CD8-positive, alpha-beta memory T cell (primary cell): ENCODE measurements at regions not wholly inside any gene's neighbourhood (a gene's known extent, or its start where the extent isn't known, plus 50 kb on each side); places are given as distances from the start of the nearest gene placed in this dataset.

ENCODE experiments used
- CTCF ChIA-PET: fragments of 350-600 bp; sonication (Branson Sonifier 250); formaldehyde crosslinking; loops from one replicate; lab custom pipeline; 2021; ENCODE audit warnings: antibody characterized with exemption; lab: Charles Lee
- POLR2A ChIA-PET: fragments of 350-600 bp; sonication (Branson Sonifier 250); formaldehyde crosslinking; loops from one replicate; lab custom pipeline; 2021; ENCODE audit warnings: antibody characterized with exemption; lab: Charles Lee
- DNase-seq, 5 donors: peaks; one replicate each; pipeline versions ENCODE4 v3.0.0 to v3.0.0-alpha.2; 2020 to 2022; ENCODE audit warnings: mixed read lengths in 1 of 5
- H3K27ac ChIP-seq: one replicate; pipeline ENCODE4 v1.7.0; 2013; ENCODE audit warnings: low read depth, mild to moderate bottlenecking, low read length, moderate library complexity
- H3K27me3 ChIP-seq: 2 replicates; pipeline ENCODE4 v1.7.0; 2013; ENCODE audit warnings: low read length, mild to moderate bottlenecking; ENCODE audit not compliant: insufficient read depth, poor library complexity, severe bottlenecking
- H3K36me3 ChIP-seq: 2 replicates; pipeline ENCODE4 v1.7.0; 2013; ENCODE audit warnings: mild to moderate bottlenecking, low read length, moderate library complexity; ENCODE audit not compliant: insufficient read depth
- H3K4me1 ChIP-seq: 2 replicates; pipeline ENCODE4 v1.7.0; 2013; ENCODE audit warnings: mild to moderate bottlenecking, low read length, moderate library complexity; ENCODE audit not compliant: insufficient read depth
- H3K4me3 ChIP-seq: 2 replicates; pipeline ENCODE4 v1.7.0; 2013; ENCODE audit warnings: mild to moderate bottlenecking, low read length
- H3K9me3 ChIP-seq: 2 replicates; pipeline ENCODE4 v1.7.0; 2013; ENCODE audit warnings: mild to moderate bottlenecking, low read length
- H3K27ac Mint-ChIP-seq, 8 donors: one replicate each; pipeline ENCODE4 v1.8.0; 2020 to 2021; ENCODE audit warnings: mixed read lengths in 8 of 8, mild to moderate bottlenecking in 6 of 8, inconsistent platforms in 3 of 8, moderate library complexity in 3 of 8
- H3K27me3 Mint-ChIP-seq, 2 donors: one replicate each; pipeline ENCODE4 v1.8.0; 2020 to 2021; ENCODE audit warnings: mixed read lengths in 2 of 2, mild to moderate bottlenecking in 1 of 2, moderate library complexity in 1 of 2
- H3K36me3 Mint-ChIP-seq, 3 donors: one replicate each; pipeline ENCODE4 v1.8.0; 2020 to 2021; ENCODE audit warnings: mixed read lengths in 3 of 3, inconsistent platforms in 1 of 3, mild to moderate bottlenecking in 1 of 3
- H3K4me1 Mint-ChIP-seq, 3 donors: one replicate each; pipeline ENCODE4 v1.8.0; 2020 to 2021; ENCODE audit warnings: mixed read lengths in 3 of 3, inconsistent platforms in 1 of 3, mild to moderate bottlenecking in 1 of 3
- H3K4me3 Mint-ChIP-seq, 7 donors: one replicate each; pipeline ENCODE4 v1.8.0; 2020 to 2021; ENCODE audit warnings: mixed read lengths in 7 of 7, mild to moderate bottlenecking in 6 of 7, moderate library complexity in 4 of 7, inconsistent platforms in 2 of 7
- H3K9me3 Mint-ChIP-seq, 5 donors: one replicate each; pipeline ENCODE4 v1.8.0; 2020 to 2022; ENCODE audit warnings: mixed read lengths in 5 of 5, mild to moderate bottlenecking in 3 of 5, moderate library complexity in 2 of 5, inconsistent platforms in 1 of 5

DNA sequence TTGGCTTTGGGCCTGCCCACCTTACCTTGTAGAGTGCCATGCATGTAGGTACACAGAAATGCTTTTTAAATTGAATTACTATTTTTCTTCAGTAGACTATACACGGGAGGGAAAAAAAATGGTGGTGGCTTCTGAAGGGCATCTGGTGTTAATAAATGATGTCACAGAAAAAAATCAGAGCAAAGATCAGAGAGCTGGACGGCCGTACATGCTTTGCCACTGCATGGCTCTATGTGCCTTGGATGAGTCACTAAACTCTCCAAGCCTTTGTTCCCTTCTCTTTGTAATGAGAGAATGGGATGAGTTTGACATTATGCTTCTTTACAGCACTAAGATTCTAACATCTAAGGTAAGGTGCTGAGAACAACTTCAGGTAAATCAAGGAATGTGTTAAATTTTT lies 376.4 kb upstream of the DDHD1 start:
- POLR2A ChIA-PET = no interaction called here
- Mint-ChIP-seq H3K4me3 (no peak overlapping the region), H3K27me3 (no peaks in the 10 kb centered on the region), H3K9me3 (peaks cover 0 to 7% (median 0%) of the 10 kb centered on the region in 5 donors), H3K4me1 (no peaks in the 10 kb centered on the region), H3K36me3 (peaks cover 0 to 17% (median 1%) of the 10 kb centered on the region in 3 donors), H3K27ac (no peak overlapping the region)
- Histone ChIP-seq H3K4me1 (no peaks in the 10 kb centered on the region), H3K9me3 (no peaks in the 10 kb centered on the region), H3K27me3 (no peaks in the 10 kb centered on the region), H3K27ac (no peak overlapping the region), H3K36me3 (no peaks in the 10 kb centered on the region), H3K4me3 (no peak overlapping the region)
- CTCF ChIA-PET = no interaction called here
- no peak for DNase-seq

DNA sequence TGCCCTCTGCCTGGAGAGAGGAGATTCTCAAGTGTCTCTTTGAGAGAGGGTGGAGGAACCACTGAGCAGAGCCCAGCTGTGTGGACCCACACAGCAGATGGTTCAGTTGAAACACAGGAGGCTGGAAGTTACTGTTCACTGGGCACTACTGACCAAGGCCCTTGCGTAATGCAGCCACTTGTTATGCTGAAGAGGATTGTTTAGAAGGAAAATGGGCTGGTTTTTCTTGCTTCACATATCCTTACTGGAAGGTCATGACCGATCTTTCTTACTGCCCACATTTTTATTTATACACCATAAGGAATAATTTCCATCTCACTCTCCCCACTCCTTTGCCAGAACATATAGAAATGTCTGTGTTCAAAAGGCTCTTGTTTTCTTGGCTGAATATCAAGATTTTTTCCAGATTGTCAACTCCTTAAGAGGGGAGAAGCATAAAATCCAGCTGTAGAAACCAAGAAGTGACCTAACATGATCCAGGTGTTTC lies 375.1 kb upstream of the DDHD1 start:
- no peak for DNase-seq
- ChIA-PET POLR2A (no interaction called here), CTCF (no interaction called here)
- Histone ChIP-seq H3K4me3 (no peak overlapping the region), H3K36me3 (no peaks in the 10 kb centered on the region), H3K4me1 (no peaks in the 10 kb centered on the region), H3K27me3 (no peaks in the 10 kb centered on the region), H3K9me3 (no peaks in the 10 kb centered on the region), H3K27ac (no peak overlapping the region)
- H3K9me3 Mint-ChIP-seq = peaks cover 0 to 7% (median 2%) of the 10 kb centered on the region in 5 donors
- H3K27ac Mint-ChIP-seq = no peak overlapping the region
- H3K36me3 Mint-ChIP-seq = peaks cover 0 to 17% (median 1%) of the 10 kb centered on the region in 3 donors
- no peaks in the 10 kb centered on the region for H3K4me1 Mint-ChIP-seq
- H3K4me3 Mint-ChIP-seq = no peak overlapping the region
- H3K27me3 Mint-ChIP-seq = no peaks in the 10 kb centered on the region

DNA sequence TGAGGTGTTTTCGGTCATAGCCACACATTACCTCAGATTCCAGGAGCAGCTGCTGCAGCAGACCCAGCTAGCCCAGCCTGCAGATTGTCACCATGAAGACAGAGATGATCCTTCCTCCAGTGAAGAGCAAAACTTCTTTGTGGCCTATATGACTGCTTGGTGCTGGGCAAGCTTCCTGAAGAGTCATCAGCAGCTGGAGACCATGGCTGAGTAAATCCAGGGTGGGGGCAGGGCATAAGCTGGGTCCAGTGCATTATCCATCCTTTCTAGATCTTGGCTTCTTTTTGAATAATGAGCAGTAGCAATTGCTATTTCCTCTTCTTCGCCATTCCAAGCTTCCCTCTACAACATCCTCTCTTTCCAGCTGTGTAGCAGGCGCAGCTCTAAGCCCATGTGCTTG lies 373.1 kb upstream of the DDHD1 start:
- Histone ChIP-seq H3K27ac (no peak overlapping the region), H3K4me1 (no peaks in the 10 kb centered on the region), H3K4me3 (no peak overlapping the region), H3K27me3 (no peaks in the 10 kb centered on the region), H3K9me3 (no peaks in the 10 kb centered on the region), H3K36me3 (no peaks in the 10 kb centered on the region)
- H3K27me3 Mint-ChIP-seq = peaks cover 0 to 1% of the 10 kb centered on the region in 2 donors
- H3K36me3 Mint-ChIP-seq = peaks cover 0 to 26% (median 1%) of the 10 kb centered on the region in 3 donors
- no peaks in the 10 kb centered on the region for H3K4me1 Mint-ChIP-seq
- POLR2A ChIA-PET = no interaction called here
- no peak for DNase-seq
- H3K27ac Mint-ChIP-seq = no peak overlapping the region
- H3K9me3 Mint-ChIP-seq = peaks cover 6 to 12% (median 7%) of the 10 kb centered on the region in 5 donors
- CTCF ChIA-PET = no interaction called here
- H3K4me3 Mint-ChIP-seq = no peak overlapping the region

DNA sequence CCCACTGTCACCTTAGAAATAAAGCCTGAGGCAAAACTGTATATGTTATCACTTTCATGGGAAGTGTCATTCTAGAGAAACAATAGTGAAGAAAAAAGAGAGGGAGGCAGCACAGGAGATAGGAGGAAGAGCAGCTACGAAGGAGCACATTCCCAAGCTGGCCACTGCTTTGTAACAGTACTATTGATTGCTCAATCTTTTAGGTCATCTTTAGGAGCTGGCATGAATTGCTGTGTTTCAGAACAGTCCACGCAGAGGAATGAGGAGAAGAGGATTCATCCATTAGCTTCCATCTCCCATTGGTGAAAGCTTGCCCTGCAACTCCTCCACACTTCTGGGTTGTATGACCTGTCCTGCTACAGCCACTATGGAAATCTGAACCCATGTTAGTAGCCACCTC lies 372.5 kb upstream of the DDHD1 start:
- Mint-ChIP-seq H3K4me3 (no peak overlapping the region), H3K27ac (no peak overlapping the region), H3K27me3 (peaks cover 0 to 1% of the 10 kb centered on the region in 2 donors), H3K9me3 (peaks cover 6 to 17% (median 7%) of the 10 kb centered on the region in 5 donors), H3K4me1 (no peaks in the 10 kb centered on the region), H3K36me3 (peaks cover 0 to 30% (median 0%) of the 10 kb centered on the region in 3 donors)
- H3K27ac ChIP-seq = no peak overlapping the region
- no peaks in the 10 kb centered on the region for H3K9me3 ChIP-seq
- no peaks in the 10 kb centered on the region for H3K36me3 ChIP-seq
- no peak for DNase-seq
- no peak overlapping the region for H3K4me3 ChIP-seq
- POLR2A ChIA-PET = no interaction called here
- no peaks in the 10 kb centered on the region for H3K27me3 ChIP-seq
- CTCF ChIA-PET = no interaction called here
- no peaks in the 10 kb centered on the region for H3K4me1 ChIP-seq

DNA sequence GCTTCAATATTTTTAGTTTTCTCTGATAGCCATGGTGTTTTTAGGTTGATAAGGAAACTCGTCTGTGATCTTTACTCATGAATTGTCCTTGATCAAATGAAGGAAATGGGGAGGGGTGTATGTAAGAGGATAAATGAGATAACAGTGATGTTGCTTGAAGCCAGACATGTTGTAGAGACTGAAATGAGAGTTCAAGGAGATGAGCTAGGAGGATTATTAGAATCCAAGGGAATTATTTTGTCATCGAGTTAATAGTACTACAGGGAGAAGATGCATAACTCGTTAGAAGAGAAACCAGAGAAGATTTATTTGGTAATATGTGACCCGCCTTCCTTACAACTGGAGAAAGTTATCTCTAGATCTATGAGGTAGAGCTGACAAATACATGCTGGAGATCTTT lies 371.3 kb upstream of the DDHD1 start:
- ChIA-PET CTCF (no interaction called here), POLR2A (no interaction called here)
- Mint-ChIP-seq H3K36me3 (peaks cover 0 to 28% (median 0%) of the 10 kb centered on the region in 3 donors), H3K9me3 (peaks cover 6 to 17% (median 7%) of the 10 kb centered on the region in 5 donors), H3K4me3 (no peak overlapping the region), H3K4me1 (no peaks in the 10 kb centered on the region), H3K27me3 (peaks cover 0 to 1% of the 10 kb centered on the region in 2 donors), H3K27ac (no peak overlapping the region)
- Histone ChIP-seq H3K4me1 (no peaks in the 10 kb centered on the region), H3K27me3 (no peaks in the 10 kb centered on the region), H3K9me3 (no peaks in the 10 kb centered on the region), H3K36me3 (no peaks in the 10 kb centered on the region), H3K4me3 (no peak overlapping the region), H3K27ac (no peak overlapping the region)
- DNase-seq = no peak

DNA sequence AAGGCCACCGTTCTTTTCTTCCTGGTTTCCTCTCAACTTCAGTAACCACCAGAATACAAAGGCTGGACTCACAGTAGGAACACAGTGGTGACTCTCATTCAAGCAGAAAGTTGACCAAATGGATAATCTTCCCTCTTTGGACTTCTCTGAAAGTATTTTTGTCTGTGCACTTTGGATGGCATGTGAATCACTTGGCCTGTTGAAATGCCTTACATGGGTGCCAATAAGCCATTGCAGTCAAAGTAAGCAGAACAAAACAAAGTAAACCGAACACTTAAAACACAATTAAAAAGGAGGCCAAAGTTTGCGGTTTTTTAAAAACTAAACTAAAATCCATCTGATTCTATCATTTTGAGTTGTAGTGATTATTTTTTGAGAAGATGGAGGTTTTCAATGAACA lies 370.1 kb upstream of the DDHD1 start:
- Histone ChIP-seq H3K4me1 (no peaks in the 10 kb centered on the region), H3K27ac (no peak overlapping the region), H3K36me3 (no peaks in the 10 kb centered on the region), H3K27me3 (no peaks in the 10 kb centered on the region), H3K4me3 (no peak overlapping the region), H3K9me3 (no peaks in the 10 kb centered on the region)
- CTCF ChIA-PET = no interaction called here
- Mint-ChIP-seq H3K4me3 (no peak overlapping the region), H3K9me3 (peaks cover 5 to 17% (median 7%) of the 10 kb centered on the region in 5 donors), H3K27ac (no peak overlapping the region), H3K27me3 (peaks cover 0 to 1% of the 10 kb centered on the region in 2 donors), H3K4me1 (no peaks in the 10 kb centered on the region), H3K36me3 (peaks cover 0 to 24% (median 0%) of the 10 kb centered on the region in 3 donors)
- POLR2A ChIA-PET = no interaction called here
- no peak for DNase-seq

DNA sequence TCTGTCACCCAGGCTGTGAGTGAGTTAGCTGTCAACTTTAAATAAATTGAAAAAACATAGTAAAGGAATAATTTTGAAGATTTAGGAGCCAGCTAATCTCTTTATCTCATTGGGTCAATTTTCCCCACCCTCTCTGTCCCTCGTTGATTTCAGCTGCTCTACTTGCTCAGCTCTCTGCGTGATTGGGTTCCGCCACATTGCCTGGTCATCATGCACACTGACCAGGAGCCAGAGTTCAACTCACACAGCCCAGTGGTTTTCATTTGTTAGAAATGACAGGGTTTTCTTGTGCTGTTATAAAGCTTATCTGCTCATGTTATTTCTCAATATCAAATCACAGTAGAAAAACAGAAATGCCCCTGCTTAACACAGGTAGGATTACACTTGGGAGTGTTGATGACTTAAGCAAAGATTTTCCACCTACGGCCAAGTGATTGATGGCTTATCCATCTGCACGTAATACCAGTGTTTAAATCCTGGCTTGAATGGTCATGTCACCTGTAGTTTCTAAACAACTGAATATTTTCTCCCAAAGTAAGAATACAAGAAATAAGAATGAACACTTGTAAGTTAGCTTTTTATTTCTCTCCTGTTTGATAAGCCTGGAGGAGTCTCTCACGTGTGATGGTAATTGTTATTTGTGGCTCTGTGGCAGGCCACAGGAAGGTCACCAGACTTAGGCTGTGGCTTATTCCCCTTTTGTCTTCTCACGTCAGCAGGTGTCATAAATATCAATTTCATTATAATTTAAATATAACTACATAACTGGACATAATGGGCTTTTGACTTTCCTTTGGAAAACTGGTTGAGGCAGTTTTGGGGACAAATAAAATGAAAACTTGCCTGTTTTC lies 367.2 kb upstream of the DDHD1 start:
- Histone ChIP-seq H3K36me3 (no peaks in the 10 kb centered on the region), H3K27ac (no peak overlapping the region), H3K4me3 (no peak overlapping the region), H3K4me1 (no peaks in the 10 kb centered on the region), H3K9me3 (no peaks in the 10 kb centered on the region), H3K27me3 (no peaks in the 10 kb centered on the region)
- ChIA-PET CTCF (no interaction called here), POLR2A (no interaction called here)
- Mint-ChIP-seq H3K36me3 (peaks cover 0 to 14% (median 0%) of the 10 kb centered on the region in 3 donors), H3K4me1 (no peaks in the 10 kb centered on the region), H3K9me3 (peaks cover 2 to 14% (median 7%) of the 10 kb centered on the region in 5 donors), H3K27ac (no peak overlapping the region), H3K4me3 (no peak overlapping the region), H3K27me3 (peaks cover 0 to 1% of the 10 kb centered on the region in 2 donors)
- no peak for DNase-seq

DNA sequence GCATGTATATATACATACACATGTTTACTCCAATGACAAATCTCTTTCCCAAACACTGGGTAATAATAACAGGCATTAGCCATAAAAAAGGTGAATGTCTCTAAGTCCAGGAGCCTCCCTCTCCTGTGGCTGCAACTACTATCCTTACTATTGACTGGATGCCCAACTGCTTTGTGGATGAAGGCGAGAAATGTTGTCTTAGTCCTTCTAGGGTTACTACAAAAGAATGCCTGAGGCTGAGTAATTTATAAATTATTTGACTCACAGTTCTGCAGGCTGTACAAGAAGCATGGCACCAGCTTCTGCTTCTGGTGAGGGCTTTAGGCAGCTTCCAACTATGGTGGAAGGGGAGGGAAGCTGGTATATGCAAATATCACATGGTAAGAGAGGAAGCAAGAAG lies 366.0 kb upstream of the DDHD1 start:
- H3K27me3 Mint-ChIP-seq = peaks cover 0 to 1% of the 10 kb centered on the region in 2 donors
- no peak for DNase-seq
- no peak overlapping the region for H3K4me3 Mint-ChIP-seq
- peaks cover 0 to 14% (median 0%) of the 10 kb centered on the region in 3 donors for H3K36me3 Mint-ChIP-seq
- no peaks in the 10 kb centered on the region for H3K27me3 ChIP-seq
- peaks cover 2 to 14% (median 7%) of the 10 kb centered on the region in 5 donors for H3K9me3 Mint-ChIP-seq
- H3K4me1 Mint-ChIP-seq = no peaks in the 10 kb centered on the region
- H3K27ac Mint-ChIP-seq = no peak overlapping the region
- H3K36me3 ChIP-seq = no peaks in the 10 kb centered on the region
- no peak overlapping the region for H3K4me3 ChIP-seq
- ChIA-PET CTCF (no interaction called here), POLR2A (no interaction called here)
- H3K27ac ChIP-seq = no peak overlapping the region
- no peaks in the 10 kb centered on the region for H3K4me1 ChIP-seq
- no peaks in the 10 kb centered on the region for H3K9me3 ChIP-seq
